ENCODE measurements at regions not wholly inside any gene's neighbourhood (a gene's known extent, or its start where the extent isn't known, plus 50 kb on each side); places are given as distances from the start of the nearest gene placed in this dataset.
"Not testable (repeated sequence)": the region's sequence is repeated elsewhere in the genome, so short reads cannot be mapped to it uniquely, and the experiment has no call there.

DNA sequence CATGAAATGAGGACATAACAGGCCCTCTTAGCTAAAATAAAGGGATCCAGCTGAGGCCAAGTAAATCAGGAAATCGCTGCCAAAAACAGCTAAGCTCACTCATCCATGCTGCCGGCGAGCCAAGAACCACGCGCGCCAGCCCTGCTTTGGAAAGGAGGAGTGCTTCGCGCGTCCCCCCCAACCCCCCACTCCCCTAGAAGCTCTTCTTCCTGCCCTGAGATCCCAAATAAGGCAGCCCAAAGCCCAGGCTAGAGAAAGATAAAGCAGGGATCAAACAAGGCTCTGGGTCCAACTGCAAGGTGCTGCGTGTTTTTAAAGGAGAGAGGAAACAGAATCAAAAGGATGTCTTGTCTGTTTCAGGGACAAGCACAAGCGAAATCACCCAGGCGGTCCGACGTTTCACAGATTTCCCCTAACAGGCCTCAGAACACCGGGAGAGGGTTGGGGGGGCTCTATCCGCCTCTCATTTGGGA, 168.3 kb upstream of the AUTS2 start:
- WGBS, result 19% methylated on average over 16 of the region's 16 CpGs
- peaks cover 2% of the 10 kb centered on the region in 2 donors for H3K27me3 ChIP-seq (ENCODE audit: control insufficient read depth in 2 of 2, insufficient read depth in 1 of 2, low read length in 1 of 2)
- peaks cover 7 to 11% of the 10 kb centered on the region in 2 donors for H3K4me1 ChIP-seq (ENCODE audit: control insufficient read depth in 2 of 2, insufficient read depth in 2 of 2, low read length in 2 of 2)
- H3K9me3 ChIP-seq (ENCODE audit: control insufficient read depth in 2 of 2, insufficient read depth in 1 of 2, low read length in 1 of 2), result no peaks in the 10 kb centered on the region
- no peaks in the 10 kb centered on the region for H3K36me3 ChIP-seq (ENCODE audit: control insufficient read depth in 2 of 2, insufficient read depth in 2 of 2, low read length in 1 of 2)
- H3K4me3 ChIP-seq (ENCODE audit: low read length in 2 of 2), result no peak overlapping the region
- DNase-seq (ENCODE audit: low read depth in 6 of 9, low spot score in 9 of 9), result peak in 1 of 9 donors; percentile 5
- no peak overlapping the region for H3K27ac ChIP-seq (ENCODE audit: low read depth in 1 of 2, low read length in 1 of 2)

DNA sequence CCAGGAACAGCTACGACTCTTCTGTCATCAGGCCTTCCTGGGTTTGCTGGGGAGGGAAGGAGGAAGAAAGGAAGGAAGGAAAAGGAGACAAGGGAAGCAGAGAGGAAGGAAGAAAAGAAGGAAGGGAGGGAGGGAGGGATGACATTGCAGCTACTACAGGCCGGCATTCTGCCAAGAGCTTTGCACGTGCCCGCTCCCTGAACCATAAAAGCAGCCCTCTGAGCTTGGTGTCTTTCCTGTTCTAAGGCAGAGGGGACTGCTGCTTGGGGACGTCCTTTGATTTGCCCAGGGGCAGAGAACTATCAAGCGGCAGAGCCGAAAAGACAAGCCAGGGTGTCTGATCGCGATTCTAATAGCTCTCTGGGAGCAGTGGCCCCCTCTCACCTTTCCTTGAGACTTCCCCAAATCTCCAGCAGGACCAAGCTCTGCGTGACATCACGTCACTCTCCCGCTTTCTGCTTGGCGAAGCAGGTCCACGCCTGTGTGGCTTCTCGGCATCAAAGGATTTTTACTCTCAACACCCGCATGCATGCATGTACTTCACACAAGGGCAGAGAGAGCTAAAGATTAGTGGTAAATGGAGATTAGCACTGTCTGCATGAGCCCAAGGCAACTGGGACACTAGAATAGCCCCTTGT, 167.8 kb upstream of the AUTS2 start:
- Histone ChIP-seq H3K27me3 (ENCODE audit: control insufficient read depth in 2 of 2, insufficient read depth in 1 of 2, low read length in 1 of 2) (peaks cover 2% of the 10 kb centered on the region in 2 donors), H3K4me1 (ENCODE audit: control insufficient read depth in 2 of 2, insufficient read depth in 2 of 2, low read length in 2 of 2) (peaks cover 7 to 11% of the 10 kb centered on the region in 2 donors), H3K9me3 (ENCODE audit: control insufficient read depth in 2 of 2, insufficient read depth in 1 of 2, low read length in 1 of 2) (no peaks in the 10 kb centered on the region), H3K27ac (ENCODE audit: low read depth in 1 of 2, low read length in 1 of 2) (no peak overlapping the region), H3K36me3 (ENCODE audit: control insufficient read depth in 2 of 2, insufficient read depth in 2 of 2, low read length in 1 of 2) (no peaks in the 10 kb centered on the region), H3K4me3 (ENCODE audit: low read length in 2 of 2) (no peak overlapping the region)
- no peak for DNase-seq (ENCODE audit: low read depth in 6 of 9, low spot score in 9 of 9)
- 21% methylated on average over 16 of the region's 16 CpGs for WGBS

DNA sequence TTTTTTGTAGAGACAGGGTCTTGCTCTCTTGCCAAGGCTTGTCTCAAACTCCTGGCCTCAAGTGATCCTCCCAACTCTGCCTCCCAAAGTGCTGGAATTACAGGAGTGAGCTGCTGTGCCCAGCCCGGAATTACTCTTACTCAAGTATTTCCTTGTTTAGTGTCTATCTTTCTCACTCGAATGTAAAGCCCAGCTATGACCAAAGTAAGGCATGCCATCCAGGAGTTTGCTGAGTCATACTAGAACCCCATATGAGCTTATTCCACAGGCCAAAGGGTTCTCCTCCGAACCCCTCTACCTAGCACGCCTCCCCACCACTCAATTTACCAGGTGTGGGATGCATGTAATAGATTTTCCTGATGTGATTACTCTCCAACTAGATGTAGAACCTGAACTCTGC, 166.6 kb upstream of the AUTS2 start:
- H3K36me3 ChIP-seq (ENCODE audit: control insufficient read depth in 2 of 2, insufficient read depth in 2 of 2, low read length in 1 of 2), result no peaks in the 10 kb centered on the region
- H3K4me3 ChIP-seq (ENCODE audit: low read length in 2 of 2), result no peak overlapping the region
- peaks cover 2% of the 10 kb centered on the region in 2 donors for H3K27me3 ChIP-seq (ENCODE audit: control insufficient read depth in 2 of 2, insufficient read depth in 1 of 2, low read length in 1 of 2)
- no peak for DNase-seq (ENCODE audit: low read depth in 6 of 9, low spot score in 9 of 9)
- no peak overlapping the region for H3K27ac ChIP-seq (ENCODE audit: low read depth in 1 of 2, low read length in 1 of 2)
- peaks cover 7 to 11% of the 10 kb centered on the region in 2 donors for H3K4me1 ChIP-seq (ENCODE audit: control insufficient read depth in 2 of 2, insufficient read depth in 2 of 2, low read length in 2 of 2)
- no peaks in the 10 kb centered on the region for H3K9me3 ChIP-seq (ENCODE audit: control insufficient read depth in 2 of 2, insufficient read depth in 1 of 2, low read length in 1 of 2)
- 97% methylated on average over 4 of the region's 4 CpGs for WGBS

DNA sequence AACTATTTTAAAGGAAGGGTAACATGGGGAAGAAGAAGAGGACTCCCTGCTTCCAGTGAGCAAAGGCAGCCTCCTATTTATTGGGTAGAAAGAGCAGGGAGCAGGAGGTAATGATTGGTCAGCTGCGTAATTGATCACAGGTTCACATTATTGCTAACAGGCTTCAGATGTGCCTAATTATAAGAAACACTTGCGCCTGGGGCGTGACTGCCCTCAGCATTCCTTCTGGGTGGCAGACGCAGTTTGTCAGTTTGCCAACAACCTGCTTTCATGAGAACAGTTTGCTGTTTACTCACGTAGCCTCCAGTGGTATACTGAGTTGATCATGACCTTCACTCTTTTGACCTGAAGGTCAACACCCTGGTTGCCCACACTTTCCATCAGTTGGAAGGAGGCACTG, 166.0 kb upstream of the AUTS2 start:
- WGBS, result 98% methylated on average over 5 of the region's 5 CpGs
- not testable (repeated sequence) for H3K27ac ChIP-seq (ENCODE audit: low read depth in 1 of 2, low read length in 1 of 2); H3K9me3 ChIP-seq (ENCODE audit: control insufficient read depth in 2 of 2, insufficient read depth in 1 of 2, low read length in 1 of 2); H3K36me3 ChIP-seq (ENCODE audit: control insufficient read depth in 2 of 2, insufficient read depth in 2 of 2, low read length in 1 of 2); H3K27me3 ChIP-seq (ENCODE audit: control insufficient read depth in 2 of 2, insufficient read depth in 1 of 2, low read length in 1 of 2); DNase-seq (ENCODE audit: low read depth in 6 of 9, low spot score in 9 of 9); H3K4me3 ChIP-seq (ENCODE audit: low read length in 2 of 2)
- H3K4me1 ChIP-seq (ENCODE audit: control insufficient read depth in 2 of 2, insufficient read depth in 2 of 2, low read length in 2 of 2), result peaks cover 7 to 11% of the 10 kb centered on the region in 2 donors

DNA sequence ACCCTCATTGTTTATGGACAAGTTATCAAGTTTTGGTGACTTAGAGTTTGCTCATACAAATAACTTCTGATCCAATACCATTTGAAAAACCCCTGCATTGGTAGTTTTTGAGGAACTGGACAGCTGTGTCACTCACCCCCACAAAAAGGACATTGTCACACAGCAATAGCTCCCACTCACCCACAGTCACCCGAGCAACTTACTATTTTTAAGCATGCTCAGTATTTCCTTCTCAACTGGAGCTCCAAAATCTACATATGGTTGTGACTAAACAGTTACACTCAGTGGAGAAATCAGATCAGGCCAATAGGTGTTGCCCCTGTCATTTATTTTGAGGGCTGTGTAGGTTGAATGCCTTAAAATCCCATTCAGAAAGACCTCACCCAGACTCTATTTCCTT, 165.2 kb upstream of the AUTS2 start:
- Histone ChIP-seq H3K27me3 (ENCODE audit: control insufficient read depth in 2 of 2, insufficient read depth in 1 of 2, low read length in 1 of 2) (peaks cover 2% of the 10 kb centered on the region in 2 donors), H3K4me3 (ENCODE audit: low read length in 2 of 2) (no peak overlapping the region), H3K27ac (ENCODE audit: low read depth in 1 of 2, low read length in 1 of 2) (no peak overlapping the region), H3K36me3 (ENCODE audit: control insufficient read depth in 2 of 2, insufficient read depth in 2 of 2, low read length in 1 of 2) (no peaks in the 10 kb centered on the region), H3K9me3 (ENCODE audit: control insufficient read depth in 2 of 2, insufficient read depth in 1 of 2, low read length in 1 of 2) (no peaks in the 10 kb centered on the region), H3K4me1 (ENCODE audit: control insufficient read depth in 2 of 2, insufficient read depth in 2 of 2, low read length in 2 of 2) (peaks cover 7 to 11% of the 10 kb centered on the region in 2 donors)
- 90% methylated on average over 1 of the region's 1 CpG for WGBS
- no peak for DNase-seq (ENCODE audit: low read depth in 6 of 9, low spot score in 9 of 9)

DNA sequence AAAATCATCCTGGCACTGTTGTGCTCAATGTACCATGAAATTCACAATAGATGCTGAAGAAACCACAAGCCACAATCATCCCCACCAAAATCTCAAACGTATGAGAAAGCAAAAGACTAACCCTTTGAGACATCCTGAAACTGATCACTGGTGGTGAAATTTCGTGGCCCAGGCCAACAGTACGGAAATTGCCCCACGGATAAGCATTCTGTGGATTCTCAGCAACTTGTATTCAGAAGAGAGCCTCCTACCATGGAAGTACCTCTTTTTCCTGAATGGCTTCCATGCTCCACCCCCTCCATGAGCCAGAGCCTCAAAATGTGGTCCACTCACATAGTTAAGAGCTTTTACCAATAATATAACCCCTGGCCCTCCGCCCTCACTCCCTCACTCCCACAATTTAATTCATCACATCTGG, 163.9 kb upstream of the AUTS2 start:
- H3K36me3 ChIP-seq (ENCODE audit: control insufficient read depth in 2 of 2, insufficient read depth in 2 of 2, low read length in 1 of 2), result no peaks in the 10 kb centered on the region
- DNase-seq (ENCODE audit: low read depth in 6 of 9, low spot score in 9 of 9), result no peak
- no peaks in the 10 kb centered on the region for H3K9me3 ChIP-seq (ENCODE audit: control insufficient read depth in 2 of 2, insufficient read depth in 1 of 2, low read length in 1 of 2)
- H3K27ac ChIP-seq (ENCODE audit: low read depth in 1 of 2, low read length in 1 of 2), result no peak overlapping the region
- H3K4me1 ChIP-seq (ENCODE audit: control insufficient read depth in 2 of 2, insufficient read depth in 2 of 2, low read length in 2 of 2), result peaks cover 7 to 11% of the 10 kb centered on the region in 2 donors
- H3K27me3 ChIP-seq (ENCODE audit: control insufficient read depth in 2 of 2, insufficient read depth in 1 of 2, low read length in 1 of 2), result peaks cover 2% of the 10 kb centered on the region in 2 donors
- H3K4me3 ChIP-seq (ENCODE audit: low read length in 2 of 2), result no peak overlapping the region
- 34% methylated on average over 5 of the region's 5 CpGs for WGBS

DNA sequence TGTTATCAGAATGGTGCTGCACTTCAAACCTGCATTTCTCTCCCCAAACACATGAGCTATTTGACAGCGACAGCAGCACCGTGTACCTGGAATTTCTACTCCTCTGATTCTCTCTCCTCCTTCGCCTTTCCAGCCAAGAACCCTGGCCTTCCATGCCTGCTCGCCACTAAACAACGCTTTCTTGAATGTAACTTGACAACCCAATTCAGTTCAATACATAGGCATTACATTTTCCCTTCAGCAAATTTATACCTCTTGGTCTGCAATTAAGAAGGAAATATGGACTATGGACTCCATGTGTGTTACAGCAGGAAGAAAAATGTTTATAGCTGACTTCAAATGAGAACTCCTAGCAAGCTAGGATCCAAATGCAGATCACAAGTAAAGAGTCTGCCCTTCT, 162.6 kb upstream of the AUTS2 start:
- no peak for DNase-seq (ENCODE audit: low read depth in 6 of 9, low spot score in 9 of 9)
- 99% methylated on average over 5 of the region's 5 CpGs for WGBS
- H3K4me1 ChIP-seq (ENCODE audit: control insufficient read depth in 2 of 2, insufficient read depth in 2 of 2, low read length in 2 of 2), result peaks cover 0 to 2% of the 10 kb centered on the region in 2 donors
- no peaks in the 10 kb centered on the region for H3K9me3 ChIP-seq (ENCODE audit: control insufficient read depth in 2 of 2, insufficient read depth in 1 of 2, low read length in 1 of 2)
- no peaks in the 10 kb centered on the region for H3K36me3 ChIP-seq (ENCODE audit: control insufficient read depth in 2 of 2, insufficient read depth in 2 of 2, low read length in 1 of 2)
- H3K4me3 ChIP-seq (ENCODE audit: low read length in 2 of 2), result no peak overlapping the region
- no peak overlapping the region for H3K27ac ChIP-seq (ENCODE audit: low read depth in 1 of 2, low read length in 1 of 2)
- no peaks in the 10 kb centered on the region for H3K27me3 ChIP-seq (ENCODE audit: control insufficient read depth in 2 of 2, insufficient read depth in 1 of 2, low read length in 1 of 2)

DNA sequence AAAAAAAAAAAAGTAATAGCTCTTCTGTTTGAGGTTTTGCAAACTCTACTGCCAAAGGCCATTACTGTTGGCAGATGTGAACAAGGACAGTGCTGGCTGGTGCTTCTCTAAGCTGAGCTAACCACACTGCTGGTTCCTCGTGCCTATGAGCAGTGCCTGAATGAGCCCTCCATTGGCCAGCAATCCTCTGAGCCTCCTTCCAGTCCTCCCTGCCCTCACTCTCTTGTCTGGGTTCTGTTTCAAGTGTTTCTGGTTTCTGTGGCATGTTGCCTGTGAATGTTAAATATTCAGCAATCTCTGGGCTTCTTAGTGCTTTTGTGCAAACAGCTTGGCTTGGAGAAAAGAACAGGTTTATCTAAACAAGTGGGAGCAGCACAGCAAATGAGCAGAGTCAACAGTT, 161.3 kb upstream of the AUTS2 start:
- H3K9me3 ChIP-seq (ENCODE audit: control insufficient read depth in 2 of 2, insufficient read depth in 1 of 2, low read length in 1 of 2), result no peaks in the 10 kb centered on the region
- no peaks in the 10 kb centered on the region for H3K27me3 ChIP-seq (ENCODE audit: control insufficient read depth in 2 of 2, insufficient read depth in 1 of 2, low read length in 1 of 2)
- 31% methylated on average over 1 of the region's 1 CpG for WGBS
- no peak overlapping the region for H3K27ac ChIP-seq (ENCODE audit: low read depth in 1 of 2, low read length in 1 of 2)
- no peaks in the 10 kb centered on the region for H3K4me1 ChIP-seq (ENCODE audit: control insufficient read depth in 2 of 2, insufficient read depth in 2 of 2, low read length in 2 of 2)
- H3K36me3 ChIP-seq (ENCODE audit: control insufficient read depth in 2 of 2, insufficient read depth in 2 of 2, low read length in 1 of 2), result no peaks in the 10 kb centered on the region
- DNase-seq (ENCODE audit: low read depth in 6 of 9, low spot score in 9 of 9), result no peak
- no peak overlapping the region for H3K4me3 ChIP-seq (ENCODE audit: low read length in 2 of 2)

DNA sequence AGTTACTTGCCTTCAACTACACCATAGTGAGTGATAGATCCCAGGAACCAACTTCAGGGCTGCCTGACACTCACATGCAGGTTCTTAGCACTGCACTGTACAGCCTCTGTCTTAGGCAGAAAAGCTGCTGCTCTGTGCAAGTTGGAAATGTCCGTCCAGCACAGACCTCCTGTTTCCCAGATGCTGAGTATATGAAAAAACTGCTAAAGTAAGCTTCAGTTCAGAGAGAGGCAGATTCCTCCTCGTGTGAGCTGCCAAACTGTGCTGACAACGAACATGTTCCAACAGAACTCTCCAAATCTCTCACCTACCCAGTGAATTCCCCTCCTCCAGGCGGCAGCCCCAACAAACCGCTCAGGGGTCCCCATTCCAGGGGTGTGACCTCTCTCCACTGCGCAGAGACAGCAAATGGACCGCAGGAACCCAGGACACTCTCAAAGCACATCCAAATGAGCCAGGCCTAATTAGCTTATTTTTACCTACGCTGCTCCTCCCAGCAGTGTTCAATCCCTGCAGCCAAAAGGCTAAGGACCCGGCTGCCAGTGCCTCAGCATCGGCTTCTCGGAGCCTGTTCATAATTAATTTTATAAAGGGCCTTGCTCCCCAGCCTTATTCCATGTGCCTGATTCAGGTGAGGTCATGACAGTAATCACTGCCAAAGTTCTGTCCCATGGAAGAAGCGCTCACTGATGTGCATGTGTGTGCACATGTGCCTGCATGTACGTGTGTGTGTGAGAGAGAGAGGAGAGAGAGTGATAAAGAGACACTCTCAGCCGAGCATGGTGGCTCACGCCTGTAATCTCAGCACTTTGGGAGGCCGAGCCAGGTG, 159.5 kb upstream of the AUTS2 start:
- no peaks in the 10 kb centered on the region for H3K27me3 ChIP-seq (ENCODE audit: control insufficient read depth in 2 of 2, insufficient read depth in 1 of 2, low read length in 1 of 2)
- H3K9me3 ChIP-seq (ENCODE audit: control insufficient read depth in 2 of 2, insufficient read depth in 1 of 2, low read length in 1 of 2), result no peaks in the 10 kb centered on the region
- 94% methylated on average over 16 of the region's 16 CpGs for WGBS
- DNase-seq (ENCODE audit: low read depth in 6 of 9, low spot score in 9 of 9), result no peak
- H3K27ac ChIP-seq (ENCODE audit: low read depth in 1 of 2, low read length in 1 of 2), result peak overlapping the region; percentile 58 to 73
- H3K36me3 ChIP-seq (ENCODE audit: control insufficient read depth in 2 of 2, insufficient read depth in 2 of 2, low read length in 1 of 2), result no peaks in the 10 kb centered on the region
- H3K4me3 ChIP-seq (ENCODE audit: low read length in 2 of 2), result no peak overlapping the region
- H3K4me1 ChIP-seq (ENCODE audit: control insufficient read depth in 2 of 2, insufficient read depth in 2 of 2, low read length in 2 of 2), result no peaks in the 10 kb centered on the region

All from thymus (tissue), 11 donors.